GM13976 (cell line): ENCODE measurements at regions not wholly inside any gene's neighbourhood (a gene's known extent, or its start where the extent isn't known, plus 50 kb on each side); places are given as distances from the start of the nearest gene placed in this dataset.

Source experiments
- DNase-seq: peaks from one replicate; pipeline ENCODE4 v3.0.0; 2012; ENCODE audit warnings: low spot score
- in situ Hi-C: fragments of 300-500 bp; cut with MboI; formaldehyde crosslinking; loops from one replicate; pipeline ENCODE4 v1.12.0; 2022; ENCODE audit warnings: low sequenced_read_pairs, mixed read lengths, inconsistent platforms; ENCODE audit not compliant: unreplicated experiment
- TF ChIP-seq, protein P1 (sequence below): IDR thresholded peaks from 2 replicates; pipeline ENCODE4 v1.5.1; 2012; ENCODE audit warnings: borderline replicate concordance, mild to moderate bottlenecking; ENCODE audit not compliant: insufficient read depth; ENCODE audit errors: extremely low read depth, missing control alignments, control extremely low read depth

DNA sequence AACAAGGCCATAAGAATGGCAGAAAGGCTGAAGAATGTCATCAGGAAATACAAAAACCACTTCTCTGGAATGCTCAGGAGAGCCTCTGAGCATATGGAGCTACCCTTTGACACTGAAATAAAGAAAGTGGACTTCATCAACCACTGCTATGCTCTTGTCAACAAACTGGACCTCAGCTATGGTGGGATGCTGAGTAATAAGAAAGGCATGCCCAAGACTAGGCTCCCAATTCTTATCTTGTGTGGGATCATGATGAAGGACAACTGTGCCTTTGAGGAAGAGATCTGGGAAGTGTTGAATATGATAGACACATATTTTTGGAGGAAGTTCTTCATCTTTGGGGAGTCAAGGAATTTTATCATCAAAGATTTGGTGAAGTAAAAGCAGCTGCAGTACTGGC is 86.9 kb upstream of the MAGEB16 start:
- in situ Hi-C loops: no loop called here
- TF ChIP-seq, protein P1, sequence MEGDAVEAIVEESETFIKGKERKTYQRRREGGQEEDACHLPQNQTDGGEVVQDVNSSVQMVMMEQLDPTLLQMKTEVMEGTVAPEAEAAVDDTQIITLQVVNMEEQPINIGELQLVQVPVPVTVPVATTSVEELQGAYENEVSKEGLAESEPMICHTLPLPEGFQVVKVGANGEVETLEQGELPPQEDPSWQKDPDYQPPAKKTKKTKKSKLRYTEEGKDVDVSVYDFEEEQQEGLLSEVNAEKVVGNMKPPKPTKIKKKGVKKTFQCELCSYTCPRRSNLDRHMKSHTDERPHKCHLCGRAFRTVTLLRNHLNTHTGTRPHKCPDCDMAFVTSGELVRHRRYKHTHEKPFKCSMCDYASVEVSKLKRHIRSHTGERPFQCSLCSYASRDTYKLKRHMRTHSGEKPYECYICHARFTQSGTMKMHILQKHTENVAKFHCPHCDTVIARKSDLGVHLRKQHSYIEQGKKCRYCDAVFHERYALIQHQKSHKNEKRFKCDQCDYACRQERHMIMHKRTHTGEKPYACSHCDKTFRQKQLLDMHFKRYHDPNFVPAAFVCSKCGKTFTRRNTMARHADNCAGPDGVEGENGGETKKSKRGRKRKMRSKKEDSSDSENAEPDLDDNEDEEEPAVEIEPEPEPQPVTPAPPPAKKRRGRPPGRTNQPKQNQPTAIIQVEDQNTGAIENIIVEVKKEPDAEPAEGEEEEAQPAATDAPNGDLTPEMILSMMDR: no peak
- DNase-seq: no peak

DNA sequence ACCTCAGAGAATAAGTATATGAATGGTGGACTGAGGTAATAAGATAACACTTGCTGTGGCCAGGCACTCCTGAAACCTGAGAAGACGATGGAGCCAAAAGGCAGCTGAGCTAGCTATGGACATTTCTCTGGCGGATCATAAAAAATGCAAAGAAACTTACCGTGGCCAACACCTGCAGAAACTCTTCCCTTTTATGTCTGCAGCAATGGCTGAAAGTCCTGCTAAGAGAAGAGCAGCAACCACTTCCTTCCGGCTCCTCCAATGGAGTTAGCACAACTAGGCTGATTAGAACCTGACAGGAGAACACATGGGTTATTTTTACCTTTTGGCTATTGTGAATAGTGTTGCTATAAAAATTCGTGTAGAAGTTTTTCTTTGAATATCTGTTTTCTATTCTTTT is 76.0 kb upstream of the MAGEB16 start:
- DNase-seq: no peak
- in situ Hi-C loops: no loop called here
- TF ChIP-seq, protein P1: no peak

DNA sequence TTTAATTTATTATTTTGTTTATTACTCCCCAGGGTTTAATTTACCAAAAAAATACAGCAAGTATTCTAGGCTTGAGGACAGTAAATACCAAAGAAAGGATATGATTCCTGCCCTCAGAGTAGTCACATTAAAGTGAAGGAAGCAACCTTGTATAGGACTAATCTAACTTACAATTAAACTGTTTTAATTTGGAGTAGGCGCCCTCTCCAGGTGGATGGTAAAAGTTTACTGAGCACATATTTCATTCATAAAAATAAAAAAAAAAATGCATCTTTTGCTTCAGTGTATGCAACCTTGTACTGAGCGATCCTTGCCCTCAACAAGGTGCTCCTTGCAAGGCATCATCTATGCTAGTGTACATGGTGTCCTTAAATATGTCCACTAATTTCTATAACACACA is 72.0 kb upstream of the MAGEB16 start:
- DNase-seq: no peak
- in situ Hi-C loops: no loop called here

DNA sequence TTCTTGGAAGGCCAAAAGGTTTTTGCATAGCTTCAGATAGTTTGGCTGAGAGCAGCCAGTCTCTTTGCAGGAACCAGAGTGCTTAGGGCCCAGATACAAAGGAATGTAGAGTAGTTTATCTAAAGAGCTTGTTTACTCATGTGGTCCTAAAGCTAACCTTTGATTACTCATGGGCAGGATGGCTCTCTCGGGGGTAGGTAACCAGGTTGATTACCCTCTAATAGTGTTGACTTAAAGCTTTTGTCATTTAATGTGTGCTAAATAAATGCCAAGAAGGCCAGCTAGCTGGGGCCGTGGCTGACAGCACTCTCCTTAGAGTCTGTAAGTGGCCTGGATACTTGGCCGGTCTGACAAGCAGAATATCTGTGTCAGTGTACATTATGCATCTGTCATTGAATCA is 69.7 kb upstream of the MAGEB16 start:
- in situ Hi-C loops: no loop called here
- TF ChIP-seq, protein P1: no peak
- no peak for DNase-seq

More for the DNA sequence above, 72.0 kb upstream of the MAGEB16 start:
- TF ChIP-seq, protein P1: no peak

DNA sequence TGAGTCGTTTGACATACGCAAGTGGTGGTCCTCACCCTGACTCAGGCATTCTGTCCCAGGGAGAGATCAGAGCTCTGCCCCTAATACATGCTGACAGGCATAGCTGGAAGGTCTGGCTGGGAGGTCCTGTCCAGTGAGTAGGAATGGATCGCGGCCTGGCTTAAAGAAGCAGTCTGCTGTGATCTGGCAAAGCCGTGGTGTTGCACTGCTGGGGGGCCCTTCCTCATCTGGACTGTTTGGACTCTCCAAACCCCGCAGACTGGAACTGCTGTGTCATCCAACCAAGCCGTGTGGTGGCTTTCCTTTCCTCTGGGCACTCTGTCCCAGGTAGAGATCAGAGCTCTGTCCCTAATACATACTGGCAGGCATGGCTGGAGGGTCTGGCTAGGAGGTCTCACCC is 64.3 kb upstream of the MAGEB16 start:
- TF ChIP-seq, protein P1: no peak
- no peak for DNase-seq
- in situ Hi-C loops: no loop called here

DNA sequence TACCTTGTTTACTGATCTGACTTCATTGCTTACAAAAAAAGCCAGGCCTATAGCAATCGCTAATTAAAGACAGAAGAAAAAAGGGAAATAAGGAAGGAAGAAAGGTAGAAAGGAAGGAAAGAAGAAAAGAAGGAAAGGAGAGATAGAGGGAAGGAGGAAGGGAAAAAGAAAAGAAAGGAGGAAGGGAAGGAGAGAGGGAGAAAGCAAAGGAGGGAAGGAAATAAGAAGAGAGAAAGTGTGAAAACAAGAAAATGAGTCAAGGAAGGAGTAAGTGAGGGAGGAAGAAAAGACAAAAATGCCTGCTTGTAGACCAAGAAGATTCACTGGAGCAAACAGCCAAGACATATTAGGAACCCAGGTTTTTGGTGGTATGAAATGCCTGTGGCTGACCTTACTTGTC is 57.0 kb upstream of the MAGEB16 start:
- in situ Hi-C loops: no loop called here
- TF ChIP-seq, protein P1: no peak
- DNase-seq: no peak

DNA sequence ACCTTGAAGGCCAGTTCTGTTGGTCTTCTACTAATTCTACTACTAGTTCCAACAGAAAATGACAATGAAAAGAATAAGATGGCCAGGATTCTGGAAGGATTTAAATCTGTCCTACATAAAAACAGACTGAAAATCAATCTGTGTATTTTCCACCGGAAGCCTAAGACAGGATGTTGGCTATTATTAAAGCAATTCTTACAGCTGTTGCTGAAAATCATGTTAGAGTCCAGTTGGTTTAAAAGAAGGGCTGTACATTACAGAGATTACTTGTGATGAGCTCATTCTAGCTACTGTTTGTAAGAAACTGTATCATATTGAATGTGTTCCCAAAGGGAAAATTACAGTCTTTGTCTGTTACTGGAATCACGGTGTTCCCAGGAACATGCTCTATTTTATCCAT is 54.8 kb upstream of the MAGEB16 start:
- in situ Hi-C loops: no loop called here
- TF ChIP-seq, protein P1: no peak
- no peak for DNase-seq
